ENCODE measurements at regions not wholly inside any gene's neighbourhood (a gene's known extent, or its start where the extent isn't known, plus 50 kb on each side); places are given as distances from the start of the nearest gene placed in this dataset.

GRCh38 chr1:30340934-30341333 lies 382.5 kb downstream of the MATN1 start:
- no peak for DNase-seq (ENCODE audit: extremely low read depth in 1 of 2, low read depth in 1 of 2)

- no peak for DNase-seq (ENCODE audit: extremely low read depth in 1 of 2, low read depth in 1 of 2)
Measured at GRCh38 chr1:30339866-30340265, 383.5 kb downstream of the MATN1 start.

- DNase-seq (ENCODE audit: extremely low read depth in 1 of 2, low read depth in 1 of 2) = no peak
Measured at GRCh38 chr1:30338765-30339164, 384.6 kb downstream of the MATN1 start.

DNA sequence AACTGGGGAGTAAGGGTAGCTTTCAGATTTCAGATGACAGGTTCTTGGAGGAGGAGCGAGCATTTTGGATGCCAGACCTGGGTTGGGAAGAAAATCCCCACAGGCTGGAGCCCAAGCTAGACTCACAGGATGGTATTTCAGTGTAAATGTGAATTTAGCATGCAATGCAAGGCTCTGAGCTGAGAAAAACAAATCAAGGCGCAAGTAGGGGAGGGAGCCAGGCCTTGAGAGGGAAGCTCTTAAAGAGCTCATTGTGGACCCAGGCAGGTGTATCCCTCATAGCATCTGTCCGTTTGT lies 386.1 kb downstream of the MATN1 start:
- DNase-seq (ENCODE audit: extremely low read depth in 1 of 2, low read depth in 1 of 2) = no peak

DNA sequence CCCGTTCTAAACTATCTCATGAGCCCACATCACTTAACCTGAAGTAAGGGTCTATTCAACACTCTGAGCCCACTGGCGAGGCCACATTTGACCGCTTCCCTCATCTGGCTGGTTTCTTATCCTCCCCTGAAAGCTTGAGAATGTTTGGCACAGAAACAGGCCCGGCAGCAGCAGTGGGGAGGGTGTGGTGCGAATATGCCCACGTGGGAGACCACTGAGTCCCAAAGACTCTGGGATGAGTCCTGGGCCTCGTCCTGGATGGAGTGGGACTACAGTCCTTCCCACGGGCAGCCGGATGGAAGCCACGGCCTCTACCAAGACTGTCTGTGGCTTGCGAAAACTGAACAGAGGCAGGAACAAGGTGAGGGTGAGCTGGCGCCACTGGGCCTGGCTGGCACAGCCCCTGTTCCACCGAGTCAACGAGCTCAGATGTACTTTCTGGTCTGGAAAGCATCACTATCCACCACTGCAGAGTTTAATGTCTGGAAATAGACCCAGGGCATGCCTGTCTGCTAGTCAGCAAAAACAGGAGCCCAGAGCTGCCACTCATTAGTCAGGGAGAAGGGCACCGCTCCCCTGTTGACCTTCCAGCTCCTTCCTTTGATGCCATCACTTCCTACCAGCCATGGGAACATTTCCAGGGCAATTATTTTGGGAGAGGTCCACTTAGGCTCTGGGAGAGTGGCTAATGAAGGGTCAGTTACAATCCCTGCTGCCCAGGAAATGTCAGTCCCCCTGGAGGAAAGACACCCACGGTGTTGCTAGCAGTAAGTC lies 386.6 kb downstream of the MATN1 start:
- no peak for DNase-seq (ENCODE audit: extremely low read depth in 1 of 2, low read depth in 1 of 2)

DNA sequence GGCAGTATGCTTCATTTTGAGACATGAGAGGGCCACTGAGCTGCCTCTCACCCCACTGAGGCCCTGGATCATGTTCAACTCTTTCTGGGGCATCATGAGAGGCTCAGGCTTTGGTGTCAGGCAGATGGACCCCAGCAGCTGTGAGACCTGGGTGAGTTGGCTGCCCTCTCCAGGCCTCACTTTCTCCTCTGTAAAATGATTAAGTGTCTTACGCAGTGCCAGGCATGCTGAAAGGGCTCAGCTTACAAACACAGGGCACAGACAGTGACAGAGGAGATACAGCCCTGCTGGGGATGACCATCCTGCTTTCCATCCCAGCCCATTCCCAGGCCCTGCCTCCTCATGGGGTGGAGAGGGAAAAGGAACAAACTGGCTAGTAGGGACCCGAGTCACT lies 387.4 kb downstream of the MATN1 start:
- no peak for DNase-seq (ENCODE audit: extremely low read depth in 1 of 2, low read depth in 1 of 2)

GRCh38 chr1:30335389-30335996 lies 387.9 kb downstream of the MATN1 start:
- no peak for DNase-seq (ENCODE audit: extremely low read depth in 1 of 2, low read depth in 1 of 2)

GRCh38 chr1:30334767-30335166 lies 388.6 kb downstream of the MATN1 start:
- no peak for DNase-seq (ENCODE audit: extremely low read depth in 1 of 2, low read depth in 1 of 2)

DNA sequence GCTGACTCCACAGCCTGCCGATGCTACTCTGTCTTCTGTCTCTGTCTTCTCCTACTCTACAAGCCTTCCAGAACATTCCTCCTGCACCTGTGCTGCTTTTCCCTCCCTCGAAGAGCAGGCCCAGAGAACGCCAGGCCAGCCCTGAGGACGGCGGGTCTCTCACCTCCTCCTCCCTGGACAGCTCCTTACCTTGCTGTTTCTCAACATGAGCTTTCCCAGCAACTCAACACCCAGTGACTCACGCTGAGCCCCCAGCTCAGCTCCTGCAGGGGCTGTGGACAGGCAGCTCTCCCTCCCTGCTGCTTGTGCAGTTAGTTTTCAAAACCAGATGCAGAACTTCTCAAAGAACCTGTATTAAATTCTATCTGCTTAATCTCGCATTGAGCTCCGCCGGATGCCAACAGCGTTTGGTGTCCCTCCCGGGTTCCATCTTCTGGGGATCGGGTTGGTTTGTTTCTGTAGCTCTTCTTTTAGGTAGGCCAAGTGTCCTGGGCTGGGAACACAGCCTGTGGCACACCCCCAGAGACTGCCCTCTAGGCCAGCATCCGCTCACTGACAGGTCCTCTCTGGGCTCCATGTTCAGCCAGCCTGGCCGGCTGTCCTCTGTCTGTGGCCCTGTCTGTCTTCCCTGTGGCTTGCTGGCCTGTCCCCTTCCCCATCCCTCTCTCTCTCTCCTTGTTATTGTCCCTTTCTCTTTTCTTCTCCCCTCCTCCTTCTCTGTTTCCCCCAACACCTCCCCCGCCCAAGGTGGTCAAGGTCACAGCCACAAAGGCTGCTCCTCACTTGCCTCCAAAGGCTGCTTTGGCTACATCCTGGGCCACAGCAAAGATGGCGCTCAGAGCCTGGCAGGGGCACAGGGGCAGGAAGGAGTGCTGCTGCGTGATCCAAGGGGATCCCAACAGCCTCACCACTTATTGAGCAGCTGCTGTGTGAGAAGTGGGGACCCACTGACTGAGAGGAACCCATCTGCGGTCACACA lies 391.0 kb downstream of the MATN1 start:
- DNase-seq (ENCODE audit: extremely low read depth in 1 of 2, low read depth in 1 of 2) = no peak

GRCh38 chr1:30331415-30332065 lies 391.8 kb downstream of the MATN1 start:
- no peak for DNase-seq (ENCODE audit: extremely low read depth in 1 of 2, low read depth in 1 of 2)

GRCh38 chr1:30330644-30331043 lies 392.7 kb downstream of the MATN1 start:
- DNase-seq (ENCODE audit: extremely low read depth in 1 of 2, low read depth in 1 of 2) = no peak

DNA sequence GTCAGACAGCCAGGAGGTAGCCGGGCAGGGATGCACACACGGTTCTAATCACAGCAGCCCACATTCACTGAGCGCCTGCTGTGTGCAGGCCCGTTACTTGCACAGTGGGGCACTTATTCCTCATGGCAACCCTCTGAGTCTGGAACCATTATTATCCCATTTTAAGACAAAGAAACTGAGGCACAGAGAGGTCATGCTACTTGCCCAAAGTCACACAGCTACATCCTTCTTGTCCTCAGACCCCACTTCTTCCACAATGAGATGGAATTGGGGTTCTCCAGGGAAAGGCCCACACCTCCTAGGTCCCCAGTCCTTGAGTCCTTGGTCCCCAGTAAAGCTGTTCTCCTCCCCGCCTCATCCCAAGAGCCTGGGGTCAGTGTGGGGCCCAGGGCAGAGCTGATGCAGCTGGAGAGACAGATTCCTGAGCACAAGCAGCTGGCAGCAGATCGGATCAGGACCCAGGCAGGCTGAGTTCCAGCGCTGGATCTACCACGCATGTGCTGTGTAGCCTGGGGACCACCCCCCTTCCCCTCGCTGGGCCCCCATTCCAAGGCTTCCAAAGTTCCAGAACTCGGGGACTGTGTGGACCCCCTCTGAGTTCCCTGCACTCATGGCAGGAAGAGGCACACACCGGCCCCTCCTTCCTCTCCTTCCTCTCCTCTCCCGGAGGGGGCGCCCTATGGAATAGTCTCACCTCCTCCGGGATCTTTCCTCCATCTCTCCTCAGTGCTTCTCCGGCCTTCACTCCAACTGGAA lies 393.4 kb downstream of the MATN1 start:
- DNase-seq (ENCODE audit: extremely low read depth in 1 of 2, low read depth in 1 of 2) = no peak

DNA sequence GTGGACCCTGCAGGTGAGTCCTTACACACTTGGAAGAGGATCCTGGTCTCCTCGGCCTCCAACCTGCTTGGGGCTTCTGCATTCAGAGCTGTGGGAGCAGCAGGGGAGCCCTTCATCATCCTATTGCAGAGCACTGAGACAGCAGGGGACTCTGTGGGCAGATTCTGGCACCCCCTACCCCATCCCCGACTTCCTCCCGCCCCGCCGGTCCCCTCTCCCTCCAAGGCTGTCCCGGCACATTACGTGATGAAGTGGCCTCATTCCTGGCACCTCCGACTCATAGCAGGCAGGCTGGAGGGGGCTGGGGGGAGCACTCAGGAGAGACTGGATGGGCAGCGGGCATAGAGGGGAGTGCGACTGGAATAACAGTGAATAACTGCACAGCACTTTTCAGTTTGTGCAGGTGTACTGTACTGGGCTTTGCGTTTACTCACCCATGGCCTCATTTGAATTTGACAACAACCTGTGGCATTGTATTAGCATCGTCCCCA lies 394.1 kb downstream of the MATN1 start:
- DNase-seq (ENCODE audit: extremely low read depth in 1 of 2, low read depth in 1 of 2) = no peak

GRCh38 chr1:30328401-30329262 lies 394.8 kb downstream of the MATN1 start:
- DNase-seq (ENCODE audit: extremely low read depth in 1 of 2, low read depth in 1 of 2) = no peak

GRCh38 chr1:30328100-30328370 lies 395.4 kb downstream of the MATN1 start:
- no peak for DNase-seq (ENCODE audit: extremely low read depth in 1 of 2, low read depth in 1 of 2)

DNA sequence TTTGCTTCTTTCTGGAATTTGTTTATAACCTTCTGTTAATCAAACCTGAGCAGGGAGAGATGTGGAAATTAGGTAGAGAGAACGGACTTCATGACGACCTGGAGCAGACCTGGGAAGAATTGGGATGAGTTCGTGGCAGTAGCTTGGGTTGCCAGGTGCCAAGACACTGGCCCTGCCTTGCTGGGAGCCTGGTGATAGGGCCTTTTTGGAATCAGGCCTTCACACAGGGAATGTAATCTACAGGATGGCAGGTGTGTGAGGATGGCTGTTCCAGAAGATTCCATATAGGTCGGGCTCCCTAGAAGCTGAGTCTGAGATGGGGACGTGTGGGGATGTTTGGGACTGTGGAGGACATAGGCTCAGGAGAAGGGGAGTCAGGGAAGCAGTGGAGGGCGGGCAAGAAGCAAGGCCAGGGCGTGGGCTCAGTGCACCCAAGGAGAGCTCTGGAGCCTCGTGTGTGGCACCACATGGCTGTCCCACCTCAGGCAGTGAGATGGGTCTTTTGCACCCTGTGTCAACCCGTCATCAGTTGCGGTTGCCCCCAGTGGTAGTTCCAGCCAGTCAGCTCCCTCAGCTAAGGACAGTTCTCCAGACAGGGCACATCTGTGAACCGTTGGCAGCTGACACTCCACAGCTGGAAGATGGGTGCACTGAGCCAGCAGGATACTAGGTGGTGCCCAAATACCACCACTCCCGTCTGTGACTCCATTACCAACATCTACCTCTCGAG lies 395.9 kb downstream of the MATN1 start:
- no peak for DNase-seq (ENCODE audit: extremely low read depth in 1 of 2, low read depth in 1 of 2)

DNA sequence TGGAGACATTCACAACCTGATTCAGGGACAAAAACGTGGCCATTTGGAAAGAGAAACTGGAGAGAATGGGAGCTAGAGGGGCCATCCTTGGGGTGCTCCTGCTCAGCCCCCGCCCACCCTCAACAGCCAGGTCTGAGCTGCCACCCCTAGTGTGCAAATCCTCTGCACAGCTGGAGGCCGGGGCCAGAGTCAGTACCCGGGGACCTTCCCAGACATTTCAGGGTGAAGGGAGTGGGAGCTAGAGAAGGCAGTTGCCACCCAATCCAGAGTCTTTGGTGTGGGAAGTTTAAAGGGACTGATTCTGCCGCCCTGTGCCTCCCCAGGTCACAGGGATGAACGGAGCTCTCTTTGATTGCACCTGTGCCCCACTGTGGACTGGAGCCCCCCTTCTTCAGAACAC lies 397.4 kb downstream of the MATN1 start:
- no peak for DNase-seq (ENCODE audit: extremely low read depth in 1 of 2, low read depth in 1 of 2)

GRCh38 chr1:30325085-30325935 lies 398.1 kb downstream of the MATN1 start:
- DNase-seq (ENCODE audit: extremely low read depth in 1 of 2, low read depth in 1 of 2) = no peak
